ENCODE measurements at regions not wholly inside any gene's neighbourhood (a gene's known extent, or its start where the extent isn't known, plus 50 kb on each side); places are given as distances from the start of the nearest gene placed in this dataset.

DNA sequence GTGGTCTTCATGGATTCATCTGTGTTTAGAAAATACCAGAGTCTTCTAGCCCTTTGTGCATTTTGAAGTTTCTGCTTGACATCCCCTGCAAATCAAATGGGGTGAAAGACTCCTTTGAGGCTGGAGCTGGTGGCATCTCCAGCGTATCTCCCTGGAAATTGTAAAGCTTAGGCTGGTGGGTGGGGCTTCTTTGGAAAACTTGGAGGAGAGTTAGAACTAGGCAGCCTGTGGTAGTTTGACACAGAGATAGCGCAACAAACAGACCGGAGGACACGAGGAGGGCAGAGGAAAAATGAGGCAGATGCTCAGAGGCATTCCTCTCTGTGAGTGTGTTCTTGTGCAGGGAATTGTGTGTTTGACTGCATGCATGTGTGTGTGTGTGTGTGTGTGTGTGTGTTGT lies 116.3 kb downstream of the IRX5 start:
- no peaks in the 10 kb centered on the region for H3K9me3 ChIP-seq (ENCODE audit: low read depth)
- DNase-seq (ENCODE audit: low spot score) = no peak
- no peak overlapping the region for H2AFZ ChIP-seq
- no peak overlapping the region for H3K4me2 ChIP-seq
- H3K79me2 ChIP-seq = no peaks in the 10 kb centered on the region
- H3K36me3 ChIP-seq (replicated peaks; ENCODE audit: insufficient read depth, low read depth) = no peaks in the 10 kb centered on the region
- no peaks in the 10 kb centered on the region for H4K20me1 ChIP-seq (ENCODE audit: insufficient read depth, poor library complexity, severe bottlenecking)
- no peaks in the 10 kb centered on the region for H3K9me2 ChIP-seq (replicated peaks; ENCODE audit: insufficient read depth)
- whole genome bisulfite sequencing (ENCODE audit: low lambda C conversion rate, missing lambda C conversion rate) = 65% methylated on average over 4 of the region's 4 CpGs
- no peak overlapping the region for H3K4me3 ChIP-seq
- no peak overlapping the region for H3K27ac ChIP-seq
- H3K4me1 ChIP-seq (ENCODE audit: insufficient read depth) = no peaks in the 10 kb centered on the region
- TF ChIP-seq EZH2phosphoT487 (IDR thresholded peaks at IDR 0.05; ENCODE audit: low read depth, severe bottlenecking, unreplicated experiment) (no peak), CTCF (IDR thresholded peaks at IDR 0.05; ENCODE audit: poor library complexity) (no peak), EZH2 (IDR thresholded peaks at IDR 0.05; ENCODE audit: borderline replicate concordance) (no peak)
- peaks cover 3% of the 10 kb centered on the region for H3K27me3 ChIP-seq

GRCh38 chr16:55047331-55047730 lies 116.7 kb downstream of the IRX5 start:
- no peak overlapping the region for H3K4me3 ChIP-seq
- peaks cover 3% of the 10 kb centered on the region for H3K27me3 ChIP-seq
- no peak for DNase-seq (ENCODE audit: low spot score)
- no peaks in the 10 kb centered on the region for H3K36me3 ChIP-seq (replicated peaks; ENCODE audit: insufficient read depth, low read depth)
- no peak overlapping the region for H3K4me2 ChIP-seq
- no peaks in the 10 kb centered on the region for H3K79me2 ChIP-seq
- H2AFZ ChIP-seq = no peak overlapping the region
- H3K27ac ChIP-seq = no peak overlapping the region
- TF ChIP-seq EZH2phosphoT487 (IDR thresholded peaks at IDR 0.05; ENCODE audit: low read depth, severe bottlenecking, unreplicated experiment) = no peak
- TF ChIP-seq CTCF (IDR thresholded peaks at IDR 0.05; ENCODE audit: poor library complexity) = no peak
- TF ChIP-seq EZH2 (IDR thresholded peaks at IDR 0.05; ENCODE audit: borderline replicate concordance) = no peak
- 94% methylated on average over 4 of the region's 4 CpGs for WGBS (ENCODE audit: low lambda C conversion rate, missing lambda C conversion rate)
- no peaks in the 10 kb centered on the region for H4K20me1 ChIP-seq (ENCODE audit: insufficient read depth, poor library complexity, severe bottlenecking)
- H3K9me3 ChIP-seq (ENCODE audit: low read depth) = no peaks in the 10 kb centered on the region
- no peaks in the 10 kb centered on the region for H3K9me2 ChIP-seq (replicated peaks; ENCODE audit: insufficient read depth)
- no peaks in the 10 kb centered on the region for H3K4me1 ChIP-seq (ENCODE audit: insufficient read depth)

- Histone ChIP-seq H3K4me2 (no peak overlapping the region), H2AFZ (no peak overlapping the region), H3K4me1 (ENCODE audit: insufficient read depth) (no peaks in the 10 kb centered on the region), H3K9me3 (ENCODE audit: low read depth) (no peaks in the 10 kb centered on the region), H4K20me1 (ENCODE audit: insufficient read depth, poor library complexity, severe bottlenecking) (no peaks in the 10 kb centered on the region), H3K4me3 (no peak overlapping the region), H3K9me2 (replicated peaks; ENCODE audit: insufficient read depth) (no peaks in the 10 kb centered on the region), H3K79me2 (no peaks in the 10 kb centered on the region), H3K27me3 (peaks cover 3% of the 10 kb centered on the region), H3K36me3 (replicated peaks; ENCODE audit: insufficient read depth, low read depth) (no peaks in the 10 kb centered on the region), H3K27ac (no peak overlapping the region)
- TF ChIP-seq EZH2phosphoT487 (IDR thresholded peaks at IDR 0.05; ENCODE audit: low read depth, severe bottlenecking, unreplicated experiment) (no peak), EZH2 (IDR thresholded peaks at IDR 0.05; ENCODE audit: borderline replicate concordance) (no peak), CTCF (IDR thresholded peaks at IDR 0.05; ENCODE audit: poor library complexity) (no peak)
- WGBS (ENCODE audit: low lambda C conversion rate, missing lambda C conversion rate) = 95% methylated on average over 8 of the region's 8 CpGs
- no peak for DNase-seq (ENCODE audit: low spot score)
Observed at GRCh38 chr16:55047903-55048497, 117.3 kb downstream of the IRX5 start.
